Middle frontal gyrus (tissue), 1 donor: ENCODE measurements at regions not wholly inside any gene's neighbourhood (a gene's known extent, or its start where the extent isn't known, plus 50 kb on each side); places are given as distances from the start of the nearest gene placed in this dataset.

ENCODE experiments used
- DNase-seq: peaks from one replicate; pipeline ENCODE4 v3.0.0-alpha.2; 2015; ENCODE audit warnings: low spot score; ENCODE audit errors: extremely low spot score

DNA sequence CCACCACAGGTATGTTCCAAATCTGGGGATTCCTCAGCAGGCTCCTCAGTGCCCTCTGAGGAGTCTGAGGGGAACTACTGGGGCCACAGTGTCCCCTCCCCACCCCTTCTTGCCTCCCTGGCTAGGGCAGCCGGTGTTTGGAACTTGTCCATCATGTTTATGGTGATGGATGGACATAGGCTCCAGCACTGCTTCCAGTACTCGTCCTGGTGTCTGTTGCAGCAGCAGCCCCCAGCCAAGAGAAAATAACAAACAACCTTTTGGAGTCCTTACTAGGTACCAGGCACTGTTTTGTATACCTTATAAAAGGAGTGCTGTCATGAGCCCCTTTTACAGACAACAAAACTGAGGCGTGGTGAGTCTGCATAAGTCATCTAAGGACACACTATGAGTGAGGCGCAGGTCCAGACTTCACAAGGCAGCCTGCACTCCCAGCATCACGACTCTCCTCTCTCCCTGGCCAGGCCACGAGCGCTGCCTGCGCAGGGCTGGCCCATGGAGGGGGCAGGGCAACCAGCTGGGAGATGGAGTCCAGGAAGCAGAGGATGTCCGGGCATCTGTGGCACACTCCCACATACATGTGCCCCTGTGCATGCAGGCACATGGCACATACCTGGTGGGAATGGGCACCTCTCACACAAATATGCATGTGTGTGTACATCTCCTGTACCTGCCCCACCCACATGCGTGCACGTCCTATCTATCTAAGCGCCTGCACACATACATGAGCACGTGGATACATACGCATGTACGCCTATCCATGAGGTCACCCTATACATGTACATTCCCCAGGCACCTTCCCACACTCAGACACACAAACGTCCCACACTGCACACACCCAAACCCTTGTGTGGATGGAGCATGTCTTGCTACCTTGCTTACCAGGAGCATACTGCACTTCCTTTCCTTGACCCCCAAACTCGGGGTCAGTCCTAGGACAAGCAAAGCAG, 152.7 kb downstream of the VEGFA start:
- DNase-seq = no peak

DNA sequence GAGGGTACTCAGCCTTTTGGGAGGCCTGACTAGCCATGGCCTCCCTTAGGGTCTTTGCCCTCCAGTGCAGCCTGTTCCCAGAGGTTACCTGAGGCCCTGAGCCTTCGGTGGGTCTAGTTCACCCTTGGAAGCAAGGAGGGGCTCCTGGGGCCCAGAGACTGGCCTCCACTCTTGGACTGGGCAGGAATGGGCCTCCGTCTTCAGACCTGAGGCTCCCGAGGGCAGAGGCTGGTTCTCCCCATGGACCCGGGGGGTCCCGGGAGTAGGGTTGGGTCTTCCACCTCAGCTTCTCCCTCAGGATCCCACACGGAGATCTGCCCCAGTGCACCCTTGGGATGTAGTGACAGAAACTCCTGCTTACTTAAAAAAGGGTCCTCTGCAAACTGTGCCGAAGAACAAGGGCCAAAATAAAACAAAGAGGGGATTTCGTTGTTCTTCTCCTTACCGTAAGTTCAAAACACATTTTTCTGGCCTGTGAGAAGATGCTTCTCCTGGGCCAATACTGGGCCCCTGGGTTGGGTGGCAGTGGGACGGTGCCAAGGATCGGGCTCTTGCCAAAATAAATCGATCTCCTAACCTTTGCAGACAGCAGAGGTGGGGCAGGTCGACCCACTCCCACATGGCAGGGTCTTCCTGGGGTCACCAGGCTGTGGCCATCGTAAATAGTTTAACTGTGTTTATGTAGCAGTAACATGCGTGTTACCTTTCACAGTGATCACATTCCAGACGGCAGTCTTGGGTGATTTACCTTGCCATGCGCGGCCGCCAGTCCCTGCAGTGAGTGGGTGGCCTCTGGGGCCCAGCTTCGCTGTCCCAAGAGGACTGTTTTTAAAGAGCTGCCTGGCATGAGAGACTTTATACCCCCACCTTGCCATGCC, 151.8 kb downstream of the VEGFA start:
- DNase-seq = no peak

DNA sequence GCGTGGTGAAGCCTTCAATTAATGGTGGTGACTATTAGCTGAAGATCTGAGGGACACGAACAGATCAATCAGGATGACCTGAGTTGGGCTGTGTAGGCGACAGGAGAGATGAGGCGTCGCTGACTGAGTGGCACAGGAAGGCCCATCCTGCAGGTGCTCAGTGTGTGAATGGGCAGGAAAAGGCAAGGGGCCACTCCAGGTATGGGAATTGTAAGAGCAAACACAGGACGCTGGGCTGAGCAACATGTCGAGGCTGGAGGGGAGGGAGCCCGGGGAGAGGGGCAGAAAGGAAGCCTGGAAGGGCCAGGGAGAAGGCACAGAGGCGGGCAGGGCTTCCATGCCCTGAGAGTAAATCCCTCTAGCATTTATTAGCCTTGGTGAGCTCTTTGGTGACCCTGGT, 151.0 kb downstream of the VEGFA start:
- no peak for DNase-seq

DNA sequence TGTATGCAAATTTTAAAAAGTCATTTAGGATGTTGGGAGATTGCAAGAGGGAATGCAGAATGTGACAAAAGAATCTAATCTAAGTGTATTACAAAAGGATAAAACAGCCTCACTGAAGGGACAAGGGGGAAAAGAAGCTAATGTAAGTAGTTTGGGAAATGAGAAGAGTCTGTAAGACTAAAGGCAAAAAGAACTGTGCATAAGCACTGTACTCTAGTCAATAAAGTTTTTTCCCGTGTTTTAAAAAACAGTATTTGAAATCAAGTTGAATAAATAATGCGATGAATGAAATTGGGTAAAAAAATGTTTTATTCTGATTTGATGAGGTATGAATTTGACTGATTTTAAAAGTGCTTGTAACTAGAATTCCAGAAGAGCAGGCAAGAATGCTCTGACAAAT, 149.8 kb downstream of the VEGFA start:
- DNase-seq = no peak

DNA sequence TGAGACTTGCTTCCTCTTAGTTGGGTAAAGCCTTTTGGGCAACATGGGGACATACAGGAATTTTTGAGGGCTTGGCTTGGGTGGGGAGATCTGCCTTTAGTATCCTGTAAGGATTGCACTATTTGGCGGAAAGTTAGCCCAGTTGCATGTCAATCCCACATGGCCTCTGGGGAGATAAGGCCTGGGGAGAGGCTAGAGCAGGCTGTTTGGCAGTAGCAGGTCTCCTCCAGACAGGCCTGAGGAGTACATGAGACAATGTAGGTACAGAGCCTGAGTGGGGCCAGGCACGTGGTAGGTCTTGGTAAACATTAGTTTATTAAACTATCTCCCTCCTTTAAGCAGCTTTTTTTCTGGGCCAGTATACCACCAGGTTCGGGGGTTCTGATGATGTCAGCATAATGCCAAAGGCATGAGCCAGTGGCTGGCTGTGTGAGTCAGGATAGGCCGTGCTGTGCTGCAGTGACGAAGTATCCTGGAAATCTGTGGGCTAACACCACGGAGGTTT, 147.9 kb downstream of the VEGFA start:
- DNase-seq = no peak

- DNase-seq = no peak
Observed at GRCh38 chr6:43916924-43917877, 147.2 kb downstream of the VEGFA start.

DNA sequence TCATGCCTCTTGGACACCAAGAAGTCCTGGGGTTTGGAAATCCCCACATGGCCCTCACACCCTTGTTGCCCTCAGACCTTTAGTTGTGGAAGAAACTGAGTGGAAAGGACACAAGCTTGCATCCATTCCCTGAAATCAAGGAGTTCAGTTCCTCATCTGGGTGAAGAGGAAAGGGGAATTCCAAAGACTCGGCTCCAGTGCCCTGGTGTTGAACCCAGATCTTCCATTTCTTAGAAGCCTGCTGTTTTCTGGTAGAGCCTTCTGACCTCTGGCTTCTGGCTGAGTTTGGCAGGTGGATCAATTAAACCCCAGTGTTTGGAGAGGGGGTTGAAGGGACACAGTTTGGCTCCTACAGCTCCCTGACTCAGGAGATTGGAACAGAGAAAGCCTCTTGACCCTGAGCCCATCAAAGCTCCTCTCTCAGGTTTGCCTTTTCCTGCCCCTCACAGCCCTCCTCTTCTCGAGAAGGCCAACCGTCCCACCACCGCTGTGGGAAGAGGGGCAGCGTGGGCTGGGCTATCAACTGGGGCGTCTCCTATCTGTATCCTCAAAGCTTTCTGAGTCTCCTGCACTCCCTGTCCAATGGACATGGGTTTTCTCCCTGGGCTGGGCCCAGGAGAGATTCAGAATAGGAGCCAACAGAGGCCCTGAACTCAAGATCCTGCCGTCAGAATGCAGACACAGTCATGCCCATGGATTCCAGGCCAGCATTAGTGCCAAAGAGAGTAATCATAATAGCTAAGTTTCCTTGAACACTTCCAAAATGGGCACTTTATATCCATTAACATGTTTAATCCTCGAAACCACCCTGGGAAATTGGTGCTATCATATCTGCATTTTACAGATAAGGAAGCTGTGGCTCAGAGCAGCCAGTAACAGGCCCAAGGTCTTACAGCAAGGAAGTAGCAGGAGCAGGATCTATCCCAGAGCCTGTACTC, 146.2 kb downstream of the VEGFA start:
- no peak for DNase-seq

- no peak for DNase-seq
Observed at GRCh38 chr6:43915208-43915869, 145.3 kb downstream of the VEGFA start.

GRCh38 chr6:43914272-43915147, 144.5 kb downstream of the VEGFA start:
- DNase-seq = no peak

DNA sequence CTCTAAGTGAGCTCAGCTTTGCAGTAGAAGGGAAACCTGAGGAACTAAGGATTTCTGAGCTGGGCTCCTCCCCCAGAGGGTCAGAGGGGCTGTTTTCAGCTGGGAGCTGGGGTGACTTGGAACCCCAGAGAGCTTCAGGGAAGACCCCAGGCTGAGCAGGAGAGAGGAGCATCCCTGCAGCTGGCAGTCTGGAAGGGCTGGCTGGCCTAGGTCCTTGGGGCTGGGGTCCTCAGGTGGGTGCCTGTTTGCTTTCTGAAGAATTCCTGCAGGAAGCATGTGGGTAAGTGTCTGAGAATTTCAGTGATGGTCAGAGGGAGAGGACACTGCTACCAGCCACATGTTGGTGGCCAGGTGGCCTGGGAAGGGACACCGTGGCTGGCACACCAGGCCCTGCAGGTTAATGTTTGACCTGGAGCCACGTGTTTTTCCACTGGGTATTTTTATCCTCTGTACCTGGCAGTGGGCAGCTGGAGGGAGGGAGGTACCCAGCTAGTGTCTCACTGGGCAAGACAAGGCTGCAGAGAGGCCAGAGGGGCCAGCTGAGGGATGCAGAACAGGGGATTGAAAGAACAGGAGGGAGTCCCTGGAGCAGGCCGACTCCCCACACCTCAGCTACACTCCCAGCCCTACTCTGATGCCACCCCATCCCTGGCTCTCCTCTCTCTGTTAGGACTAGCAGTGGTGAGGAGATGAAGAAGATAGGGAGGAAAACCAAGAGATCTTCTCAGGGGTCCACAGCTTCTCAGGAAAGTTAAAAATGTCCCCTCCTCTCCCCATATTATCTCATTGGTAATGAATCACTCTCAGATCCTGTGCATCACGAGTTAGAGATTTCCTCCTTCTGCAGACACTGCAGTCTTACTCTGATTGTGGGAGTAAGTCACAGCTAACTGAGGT, 143.6 kb downstream of the VEGFA start:
- DNase-seq = no peak

DNA sequence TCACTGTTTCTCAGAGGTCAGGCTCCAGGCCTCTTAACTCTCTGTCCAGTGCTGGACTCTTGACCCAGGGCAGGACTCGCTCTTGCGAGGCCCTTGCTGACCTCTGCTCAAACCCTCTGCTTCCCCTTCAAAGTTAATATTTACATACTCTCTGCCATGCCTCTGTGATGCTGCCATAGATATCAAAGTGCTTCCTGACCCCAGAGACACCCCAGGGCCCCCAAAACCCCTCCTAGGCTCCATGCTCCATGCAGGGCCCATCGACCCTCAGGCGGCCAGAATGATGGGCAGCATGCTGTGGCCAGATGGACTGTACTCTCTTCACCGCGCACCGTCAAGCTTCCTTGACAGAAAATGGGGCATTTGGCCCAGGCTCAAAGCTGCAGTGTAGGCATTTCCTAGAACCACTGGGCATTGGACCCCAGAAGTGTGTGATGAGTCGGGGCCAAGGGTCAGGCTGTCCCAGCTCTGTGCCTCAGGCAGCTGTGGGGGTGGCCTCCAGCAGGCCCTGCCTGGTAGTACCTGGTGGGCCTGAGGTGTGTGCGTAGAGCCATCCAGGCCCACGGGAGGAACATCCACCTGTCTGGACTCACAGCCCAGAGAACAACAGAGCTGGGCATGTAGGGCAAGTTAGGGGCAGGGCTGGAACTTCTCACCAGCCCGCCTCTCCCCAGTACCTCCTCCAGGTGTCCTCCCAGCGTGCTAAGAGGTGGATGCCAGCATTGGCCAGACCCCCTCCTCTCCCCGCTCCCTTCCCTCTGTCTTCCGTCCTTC, 142.8 kb downstream of the VEGFA start:
- DNase-seq = no peak

DNA sequence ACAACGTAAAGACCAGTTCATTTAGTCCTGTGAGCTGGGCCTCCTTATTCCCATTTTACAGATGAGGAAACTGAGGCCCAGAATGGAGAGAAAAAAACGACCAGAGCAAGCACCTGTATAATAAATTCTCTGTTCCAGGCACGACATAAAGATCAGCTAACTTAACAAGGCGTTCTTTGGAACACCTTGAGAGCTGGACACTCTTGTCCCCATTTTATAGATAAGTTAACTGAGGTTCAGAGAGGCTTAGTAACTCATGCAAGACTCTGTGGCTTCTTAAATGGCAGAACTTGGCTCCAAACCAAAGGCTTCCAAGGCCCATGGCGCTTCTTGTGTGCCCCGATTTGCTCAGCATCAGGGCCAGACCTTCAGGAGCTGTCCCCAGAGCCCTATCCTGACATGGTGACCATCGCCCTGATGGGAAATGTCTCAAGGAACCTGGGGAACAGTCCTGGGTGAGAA, 142.1 kb downstream of the VEGFA start:
- no peak for DNase-seq

DNA sequence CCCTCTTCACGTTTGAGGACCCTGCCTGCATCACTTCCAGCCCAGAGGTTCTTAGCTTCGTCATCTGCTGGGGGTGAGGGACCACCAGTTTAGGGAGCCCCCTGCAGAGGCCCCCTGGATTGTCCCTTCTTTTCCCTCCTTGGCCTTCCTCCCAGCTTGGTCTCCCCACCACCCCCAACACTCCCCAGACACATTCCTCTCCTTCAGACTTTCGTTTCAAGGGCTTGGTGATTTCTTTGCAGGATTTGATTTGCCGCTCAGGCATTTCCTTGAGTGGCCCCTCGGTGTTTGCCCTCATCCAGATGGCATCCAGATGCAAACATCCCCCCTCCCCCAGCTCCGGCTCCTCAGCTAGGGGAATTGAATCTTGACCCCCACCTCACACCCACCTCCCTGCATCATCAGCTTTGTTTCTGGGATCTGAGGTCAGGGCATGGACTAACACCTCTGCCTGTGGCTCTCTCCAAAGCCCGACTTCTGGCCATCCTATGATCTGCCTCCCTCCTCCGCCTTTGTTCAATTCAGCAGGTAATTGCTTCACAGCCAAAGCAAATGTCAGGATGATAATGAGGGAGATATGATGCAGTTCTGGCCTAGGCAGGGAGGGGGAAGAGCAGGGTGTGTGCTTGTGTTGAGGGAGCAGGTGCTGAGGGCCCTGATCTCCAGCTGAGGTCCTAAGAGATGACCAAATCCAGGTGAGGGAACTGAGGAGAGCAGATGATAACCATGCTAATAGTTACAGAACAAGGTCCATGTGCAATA, 141.5 kb downstream of the VEGFA start:
- no peak for DNase-seq

GRCh38 chr6:43910638-43911353, 140.8 kb downstream of the VEGFA start:
- DNase-seq = no peak

- no peak for DNase-seq
Observed at GRCh38 chr6:43910149-43910637, 140.2 kb downstream of the VEGFA start.
